HepG2 (cell line): ENCODE measurements at regions not wholly inside any gene's neighbourhood (a gene's known extent, or its start where the extent isn't known, plus 50 kb on each side); places are given as distances from the start of the nearest gene placed in this dataset.

Source experiments
- ATAC-seq: fragments of 200-7000 bp; cut with Tn5 transposase; 3 replicates; pipeline ENCODE4 v1.9.1; 2020; ENCODE audit warnings: mild to moderate bottlenecking, moderate library complexity
- BruUV-seq: library from RNA; stranded (reverse); fragments of 400-500 nt; replicated peaks from 2 replicates; lab custom pipeline; 2021; lab: Mats Ljungman, UMichigan
- CTCF ChIA-PET: fragments of 300-600 bp; formaldehyde crosslinking; extraction: SDS; loops from one replicate; lab custom pipeline; 2021; ENCODE audit warnings: low total read pairs, inconsistent platforms, low intra/inter-chr PET ratio; lab: Yijun Ruan, JAX
- POLR2A ChIA-PET: fragments of 350-600 bp; sonication (Branson Sonifier 250); formaldehyde crosslinking; loops from one replicate; lab custom pipeline; 2020; ENCODE audit warnings: antibody characterized with exemption, inconsistent platforms; lab: Yijun Ruan, JAX
- DNase-seq: peaks from one replicate; pipeline ENCODE4 v3.0.0-alpha.2; 2015; ENCODE audit warnings: low spot score
- FAIRE-seq: peaks from 3 replicates; lab custom pipeline; 2011; peaks lifted over from hg19 to GRCh38; lab: Jason Lieb, UNC
- H2AFZ ChIP-seq: one replicate; pipeline ENCODE4 v1.6.1; 2011; ENCODE audit warnings: low read length, inconsistent platforms
- H3K27ac ChIP-seq: fragments of 300-600 bp; 3 replicates; pipeline ENCODE4 v1.8.0; 2011; ENCODE audit warnings: mixed run types, mild to moderate bottlenecking, mixed read lengths, low read length, inconsistent platforms; ENCODE audit not compliant: insufficient read depth; ENCODE audit errors: extremely low read length
- H3K27me3 ChIP-seq, 2 experiments: fragments of 200-600 bp in 1 of 2; 2 replicates in 1 of 2; 3 replicates in 1 of 2; pipeline versions ENCODE4 v1.6.0 to v1.8.0; 2011; ENCODE audit warnings: low read length in 2 of 2, mild to moderate bottlenecking in 2 of 2, moderate library complexity in 2 of 2, inconsistent platforms in 1 of 2; ENCODE audit not compliant: insufficient read depth in 2 of 2, control insufficient read depth in 1 of 2
- H3K36me3 ChIP-seq, 2 experiments: fragments of 200-600 bp in 1 of 2; replicated peaks in 1 of 2; 2 replicates in 1 of 2; 3 replicates in 1 of 2; pipeline versions ENCODE4 v1.5.1 to v1.8.0; 2011; ENCODE audit warnings: low read length in 2 of 2, inconsistent platforms in 1 of 2; ENCODE audit not compliant: insufficient read depth in 2 of 2, control insufficient read depth in 1 of 2
- H3K4me1 ChIP-seq: 2 replicates; pipeline ENCODE4 v1.5.1; 2012; ENCODE audit warnings: low read length, inconsistent platforms; ENCODE audit not compliant: insufficient read depth
- H3K4me2 ChIP-seq: 2 replicates; pipeline ENCODE4 v1.6.0; 2011; ENCODE audit warnings: low read depth, low read length, inconsistent platforms
- H3K4me3 ChIP-seq, 3 experiments: fragments of 200-600 bp in 1 of 3; sonication (generic), shearing (Covaris generic) in 1 of 3; replicated peaks in 1 of 3; 2 replicates each; pipeline ENCODE4 v1.5.1; 2011 to 2016; ENCODE audit warnings: low read length in 3 of 3, inconsistent platforms in 2 of 3, low read depth in 2 of 3, mild to moderate bottlenecking in 2 of 3, control low read depth in 1 of 3, mixed read lengths in 1 of 3; ENCODE audit not compliant: insufficient read depth in 1 of 3
- H3K79me2 ChIP-seq: one replicate; pipeline ENCODE4 v1.6.1; 2011; ENCODE audit warnings: low read length, inconsistent platforms; ENCODE audit not compliant: insufficient read depth
- H3K9ac ChIP-seq: 2 replicates; pipeline ENCODE4 v1.6.0; 2011; ENCODE audit warnings: mild to moderate bottlenecking, low read depth, low read length, inconsistent platforms; ENCODE audit not compliant: insufficient read depth
- H3K9me3 ChIP-seq: 2 replicates; pipeline ENCODE4 v1.5.1; 2012; ENCODE audit warnings: mild to moderate bottlenecking, low read length
- H4K20me1 ChIP-seq: 2 replicates; pipeline ENCODE4 v1.6.0; 2011; ENCODE audit warnings: inconsistent platforms, mild to moderate bottlenecking, low read length, moderate library complexity; ENCODE audit not compliant: insufficient read depth
- ARNTL ChIP-seq: sonication (generic); formaldehyde crosslinking; IDR thresholded peaks from 2 replicates; pipeline ENCODE4 v1.4.0; 2020; ENCODE audit warnings: mild to moderate bottlenecking, missing genetic modification reagents
- CBFB ChIP-seq: sonication (generic); formaldehyde crosslinking; IDR thresholded peaks from 2 replicates; pipeline ENCODE4 v1.4.0; 2020; ENCODE audit warnings: missing genetic modification reagents
- CREM ChIP-seq, 2 experiments: sonication (generic) in 1 of 2; formaldehyde crosslinking in 1 of 2; IDR thresholded peaks; 2 replicates each; pipeline versions ENCODE4 v1.4.0 to v1.6.1; 2016 to 2020; ENCODE audit warnings: antibody characterized with exemption in 1 of 2, mild to moderate bottlenecking in 1 of 2, missing genetic modification reagents in 1 of 2
- E2F5 ChIP-seq: sonication (generic); formaldehyde crosslinking; conservative IDR thresholded peaks from 2 replicates; pipeline ENCODE4 v1.4.0; 2020; ENCODE audit warnings: missing genetic modification reagents
- JUN ChIP-seq: sonication (generic); formaldehyde crosslinking; IDR thresholded peaks from 2 replicates; pipeline ENCODE4 v1.4.0; 2020; ENCODE audit warnings: mild to moderate bottlenecking, missing genetic modification reagents
- KDM6A ChIP-seq: IDR thresholded peaks from 2 replicates; pipeline ENCODE4 v1.6.1; 2016; ENCODE audit warnings: low read depth
- KLF9 ChIP-seq: IDR thresholded peaks from 2 replicates; pipeline ENCODE4 v1.6.1; 2016; ENCODE audit warnings: low read depth
- MTA3 ChIP-seq: sonication (generic); formaldehyde crosslinking; IDR thresholded peaks from 2 replicates; pipeline ENCODE4 v1.4.0; 2020; ENCODE audit warnings: missing genetic modification reagents
- NFYC ChIP-seq: IDR thresholded peaks from 2 replicates; pipeline ENCODE4 v1.6.1; 2016; ENCODE audit warnings: missing genetic modification reagents, missing compliant biosample characterization
- RXRA ChIP-seq: sonication (generic); formaldehyde crosslinking; IDR thresholded peaks from 2 replicates; pipeline ENCODE4 v1.5.1; 2020; ENCODE audit warnings: missing genetic modification reagents
- SATB2 ChIP-seq: sonication (generic); formaldehyde crosslinking; IDR thresholded peaks from 2 replicates; pipeline ENCODE4 v1.5.0; 2020; ENCODE audit warnings: missing genetic modification reagents
- TERF1 ChIP-seq: sonication (generic); formaldehyde crosslinking; IDR thresholded peaks from 2 replicates; pipeline ENCODE4 v1.8.0; 2022; ENCODE audit warnings: mild to moderate bottlenecking, missing genetic modification reagents, moderate library complexity
- TFAP4 ChIP-seq: sonication (generic); IDR thresholded peaks from 2 replicates; pipeline ENCODE4 v1.6.1; 2016; ENCODE audit warnings: low read depth, borderline replicate concordance
- ZNF138 ChIP-seq: sonication (generic); formaldehyde crosslinking; IDR thresholded peaks from 2 replicates; pipeline ENCODE4 v1.5.0; 2020; ENCODE audit warnings: mild to moderate bottlenecking, low read depth, missing genetic modification reagents
- ZNF282 ChIP-seq: fragments of 450-650 bp; IDR thresholded peaks from 2 replicates; pipeline ENCODE4 v1.6.1; 2018; ENCODE audit not compliant: partially characterized antibody
- ZNF335 ChIP-seq: sonication (generic); formaldehyde crosslinking; IDR thresholded peaks from 2 replicates; pipeline ENCODE4 v1.4.0; 2020; ENCODE audit warnings: missing genetic modification reagents
- ZNF563 ChIP-seq: sonication (generic); formaldehyde crosslinking; IDR thresholded peaks from 2 replicates; pipeline ENCODE4 v1.8.0; 2022; ENCODE audit warnings: mild to moderate bottlenecking, moderate library complexity, missing genetic modification reagents
- ZNF564 ChIP-seq: sonication (generic); formaldehyde crosslinking; IDR thresholded peaks from 2 replicates; pipeline ENCODE4 v1.8.1; 2023; ENCODE audit warnings: mild to moderate bottlenecking, missing genetic modification reagents
- ZNF576 ChIP-seq: sonication (generic); formaldehyde crosslinking; IDR thresholded peaks from 2 replicates; pipeline ENCODE4 v1.4.0; 2020; ENCODE audit warnings: mild to moderate bottlenecking, missing genetic modification reagents
- ZNF652 ChIP-seq: IDR thresholded peaks from 2 replicates; pipeline ENCODE4 v1.6.1; 2016; ENCODE audit warnings: low read depth, borderline replicate concordance
- ZNF672 ChIP-seq: sonication (generic); formaldehyde crosslinking; IDR thresholded peaks from 2 replicates; pipeline ENCODE4 v1.8.1; 2022; ENCODE audit warnings: missing genetic modification reagents
- ZNF879 ChIP-seq: sonication (generic); formaldehyde crosslinking; IDR thresholded peaks from 2 replicates; pipeline ENCODE4 v1.8.1; 2023; ENCODE audit warnings: missing genetic modification reagents
- ZSCAN29 ChIP-seq: sonication (generic); formaldehyde crosslinking; conservative IDR thresholded peaks from 2 replicates; pipeline ENCODE4 v1.4.0; 2020; ENCODE audit warnings: mild to moderate bottlenecking, missing genetic modification reagents
- WGBS: methylation state at CpG from one replicate; pipeline ENCODE4 v1.1.6; 2017; ENCODE audit warnings: low lambda C conversion rate; 5-methylcytosine and 5-hydroxymethylcytosine counted together
- in situ Hi-C: cut with HindIII; loops from 2 replicates; pipeline ENCODE4 v1.10.0; 2017; ENCODE audit warnings: low pct_unique_long_range_greater_than_20kb; ENCODE audit not compliant: extremely low pct_ligation_motif_present
- intact Hi-C: fragments of 100-400 bp; cut with micrococcal nuclease; formaldehyde crosslinking; loops from one replicate; pipeline ENCODE4 v1.10.0; 2022; ENCODE audit not compliant: unreplicated experiment

- CTCF ChIA-PET, result no interaction called here
- WGBS, result 18% methylated on average over 5 of the region's 5 CpGs
Observed at GRCh38 chr6:98560841-98561240, 273.5 kb upstream of the POU3F2 start.

GRCh38 chr6:98566126-98566525, 268.2 kb upstream of the POU3F2 start:
- intact Hi-C loops, result no loop called here
- no peaks in the 10 kb centered on the region for H3K79me2 ChIP-seq
- H3K36me3 ChIP-seq, result no peaks in the 10 kb centered on the region
- ATAC-seq (no peak), DNase-seq (no peak), FAIRE-seq (no peak)
- ChIA-PET CTCF (no interaction called here), POLR2A (no interaction called here)
- no peak overlapping the region for H3K9ac ChIP-seq
- in situ Hi-C loops, result no loop called here
- H2AFZ ChIP-seq, result no peak overlapping the region
- H3K4me3 ChIP-seq, result no peak overlapping the region
- no TSS peak for BruUV-seq
- no peak overlapping the region for H3K4me2 ChIP-seq
- H3K4me1 ChIP-seq, result no peaks in the 10 kb centered on the region
- H4K20me1 ChIP-seq, result no peaks in the 10 kb centered on the region
- no peaks in the 10 kb centered on the region for H3K27me3 ChIP-seq
- WGBS, result 0% methylated on average over 1 of the region's 1 CpG
- H3K27ac ChIP-seq, result no peak overlapping the region
- no peaks in the 10 kb centered on the region for H3K9me3 ChIP-seq
- no peak for TF ChIP-seq ZNF672 (CRISPR knock-in tag)
- no peak for TF ChIP-seq ZNF138 (CRISPR knock-in tag)
- TF ChIP-seq TERF1, result no peak
- TF ChIP-seq E2F5 (CRISPR knock-in tag), result no peak
- TF ChIP-seq ZNF335 (CRISPR knock-in tag), result no peak
- no peak for TF ChIP-seq ZNF576 (CRISPR knock-in tag)
- TF ChIP-seq ARNTL (CRISPR knock-in tag), result no peak
- TF ChIP-seq KLF9, result no peak
- TF ChIP-seq ZNF282, result no peak
- TF ChIP-seq CREM (IDR thresholded peaks at IDR 0.05), result no peak
- TF ChIP-seq CREM (CRISPR knock-in tag; IDR thresholded peaks at IDR 0.05), result no peak
- no peak for TF ChIP-seq ZSCAN29 (CRISPR knock-in tag)
- no peak for TF ChIP-seq MTA3
- TF ChIP-seq ZNF564, result no peak

More at GRCh38 chr6:98560841-98561240, 273.5 kb upstream of the POU3F2 start:
- H3K9me3 ChIP-seq, result no peaks in the 10 kb centered on the region
- TF ChIP-seq ZNF879 (CRISPR knock-in tag), result no peak
- TF ChIP-seq CBFB, result no peak
- no peak for TF ChIP-seq ZNF563 (CRISPR knock-in tag)
- TF ChIP-seq SATB2 (CRISPR knock-in tag), result no peak
- no peak for TF ChIP-seq KDM6A
- TF ChIP-seq RXRA, result no peak
- TF ChIP-seq ZNF652 (CRISPR knock-in tag), result no peak
- no peak for TF ChIP-seq JUN (CRISPR knock-in tag)
- TF ChIP-seq NFYC (CRISPR knock-in tag), result no peak
- no peak for TF ChIP-seq TFAP4
- FAIRE-seq (no peak), DNase-seq (no peak), ATAC-seq (no peak)
- H3K4me1 ChIP-seq, result no peaks in the 10 kb centered on the region
- H3K27me3 ChIP-seq, result no peaks in the 10 kb centered on the region
- H3K9ac ChIP-seq, result no peak overlapping the region
- no peak overlapping the region for H3K27ac ChIP-seq
- POLR2A ChIA-PET, result no interaction called here
- in situ Hi-C loops, result no loop called here
- no peak overlapping the region for H2AFZ ChIP-seq
- H3K79me2 ChIP-seq, result no peaks in the 10 kb centered on the region
- H3K4me3 ChIP-seq, result no peak overlapping the region
- H4K20me1 ChIP-seq, result no peaks in the 10 kb centered on the region
- intact Hi-C loops, result no loop called here
- H3K36me3 ChIP-seq, result no peaks in the 10 kb centered on the region
- H3K4me2 ChIP-seq, result no peak overlapping the region
- no TSS peak for BruUV-seq
